ENCODE measurements at regions not wholly inside any gene's neighbourhood (a gene's known extent, or its start where the extent isn't known, plus 50 kb on each side); places are given as distances from the start of the nearest gene placed in this dataset.

- no peak for DNase-seq (ENCODE audit: low read depth in 2 of 2)
These were observed 531.0 kb upstream of the MMS22L start for GRCh38 chr6:97813889-97814567.

GRCh38 chr6:97815301-97815812 is 532.3 kb upstream of the MMS22L start:
- DNase-seq (ENCODE audit: low read depth in 2 of 2) = no peak

GRCh38 chr6:97816526-97816925 is 533.5 kb upstream of the MMS22L start:
- no peak for DNase-seq (ENCODE audit: low read depth in 2 of 2)

- DNase-seq (ENCODE audit: low read depth in 2 of 2) = no peak
These were observed 536.7 kb upstream of the MMS22L start for GRCh38 chr6:97819710-97820109.

- no peak for DNase-seq (ENCODE audit: low read depth in 2 of 2)
These were observed 537.4 kb upstream of the MMS22L start for GRCh38 chr6:97820400-97820799.

GRCh38 chr6:97822632-97823031 is 539.6 kb upstream of the MMS22L start:
- no peak for DNase-seq (ENCODE audit: low read depth in 2 of 2)

- DNase-seq (ENCODE audit: low read depth in 2 of 2) = no peak
These were observed 558.7 kb upstream of the MMS22L start for GRCh38 chr6:97841763-97842162.

- no peak for DNase-seq (ENCODE audit: low read depth in 2 of 2)
These were observed 559.5 kb upstream of the MMS22L start for GRCh38 chr6:97842521-97842920.

- no peak for DNase-seq (ENCODE audit: low read depth in 2 of 2)
These were observed 566.4 kb upstream of the MMS22L start for GRCh38 chr6:97849390-97849789.

- DNase-seq (ENCODE audit: low read depth in 2 of 2) = no peak
These were observed 567.6 kb upstream of the MMS22L start for GRCh38 chr6:97850458-97851212.

GRCh38 chr6:97863697-97864096 is 580.7 kb upstream of the MMS22L start:
- DNase-seq (ENCODE audit: low read depth in 2 of 2) = no peak

GRCh38 chr6:97864366-97864765 is 581.4 kb upstream of the MMS22L start:
- no peak for DNase-seq (ENCODE audit: low read depth in 2 of 2)

- no peak for DNase-seq (ENCODE audit: low read depth in 2 of 2)
These were observed 581.8 kb upstream of the MMS22L start for GRCh38 chr6:97864826-97865225.

GRCh38 chr6:97865612-97866011 is 582.6 kb upstream of the MMS22L start:
- no peak for DNase-seq (ENCODE audit: low read depth in 2 of 2)

- no peak for DNase-seq (ENCODE audit: low read depth in 2 of 2)
These were observed 583.6 kb upstream of the MMS22L start for GRCh38 chr6:97866616-97867015.

- DNase-seq (ENCODE audit: low read depth in 2 of 2) = no peak
These were observed 584.2 kb upstream of the MMS22L start for GRCh38 chr6:97867177-97867576.

- no peak for DNase-seq (ENCODE audit: low read depth in 2 of 2)
These were observed 587.3 kb upstream of the MMS22L start for GRCh38 chr6:97870273-97870672.

- no peak for DNase-seq (ENCODE audit: low read depth in 2 of 2)
These were observed 593.7 kb upstream of the MMS22L start for GRCh38 chr6:97876711-97877110.

- DNase-seq (ENCODE audit: low read depth in 2 of 2) = no peak
These were observed 599.7 kb upstream of the MMS22L start for GRCh38 chr6:97882755-97883154.

- DNase-seq (ENCODE audit: low read depth in 2 of 2) = no peak
These were observed 602.3 kb upstream of the MMS22L start for GRCh38 chr6:97885325-97885724.

- no peak for DNase-seq (ENCODE audit: low read depth in 2 of 2)
These were observed 602.8 kb upstream of the MMS22L start for GRCh38 chr6:97885828-97886227.

GRCh38 chr6:97901531-97901930 is 618.5 kb upstream of the MMS22L start:
- DNase-seq (ENCODE audit: low read depth in 2 of 2) = no peak

GRCh38 chr6:97909380-97909779 is 626.4 kb upstream of the MMS22L start:
- no peak for DNase-seq (ENCODE audit: low read depth in 2 of 2)

All from activated CD8-positive, alpha-beta memory T cell treated with anti-CD3 and anti-CD28 coated beads for 4 hours (primary cell).